KMS-11 (cell line): ENCODE measurements at regions not wholly inside any gene's neighbourhood (a gene's known extent, or its start where the extent isn't known, plus 50 kb on each side); places are given as distances from the start of the nearest gene placed in this dataset.

Experiments
- H2AFZ ChIP-seq: fragments of 200-600 bp; sonication (generic); 2 replicates; pipeline ENCODE4 v1.6.1; 2016; ENCODE audit warnings: antibody characterized with exemption, mixed run types, low read depth
- H3K27ac ChIP-seq: fragments of 200-600 bp; sonication (generic); 2 replicates; pipeline ENCODE4 v1.6.1; 2016; ENCODE audit warnings: mild to moderate bottlenecking, mixed run types
- H3K27me3 ChIP-seq: fragments of 200-600 bp; sonication (generic); 2 replicates; pipeline ENCODE4 v1.6.1; 2017; ENCODE audit warnings: mild to moderate bottlenecking, low read depth, mixed run types, moderate library complexity; ENCODE audit not compliant: insufficient read depth
- H3K36me3 ChIP-seq: fragments of 200-600 bp; sonication (generic); 2 replicates; pipeline ENCODE4 v1.6.1; 2017; ENCODE audit warnings: mild to moderate bottlenecking, mixed run types; ENCODE audit not compliant: insufficient read depth
- H3K4me1 ChIP-seq: fragments of 200-600 bp; sonication (generic); 2 replicates; pipeline ENCODE4 v1.6.1; 2016; ENCODE audit warnings: mild to moderate bottlenecking, low read depth, mixed run types; ENCODE audit not compliant: poor library complexity, severe bottlenecking
- H3K4me2 ChIP-seq: fragments of 200-600 bp; sonication (generic); 2 replicates; pipeline ENCODE4 v1.7.0; 2016; ENCODE audit warnings: mild to moderate bottlenecking, mixed run types
- H3K4me3 ChIP-seq: fragments of 200-600 bp; sonication (generic); IDR thresholded peaks from 2 replicates; pipeline ENCODE4 v1.6.1; 2017; ENCODE audit warnings: low read depth, low read length, mixed read lengths; ENCODE audit not compliant: insufficient read depth
- H3K79me2 ChIP-seq: fragments of 200-600 bp; sonication (generic); 2 replicates; pipeline ENCODE4 v1.6.1; 2016; ENCODE audit warnings: low read depth, mixed run types; ENCODE audit not compliant: insufficient read depth
- H3K9ac ChIP-seq: fragments of 200-600 bp; sonication (generic); 2 replicates; pipeline ENCODE4 v1.6.1; 2016; ENCODE audit warnings: mild to moderate bottlenecking, mixed run types
- H4K20me1 ChIP-seq: fragments of 200-600 bp; sonication (generic); 2 replicates; pipeline ENCODE4 v1.6.1; 2016; ENCODE audit warnings: mild to moderate bottlenecking, mixed run types; ENCODE audit not compliant: insufficient read depth
- TF ChIP-seq, protein P1 (sequence below): fragments of 200-600 bp; sonication (generic); conservative IDR thresholded peaks from 2 replicates; pipeline ENCODE4 v1.6.1; 2017; ENCODE audit warnings: low read depth, mild to moderate bottlenecking, antibody characterized with exemption, low read length, moderate library complexity, mixed read lengths

- Histone ChIP-seq H3K4me1 (no peaks in the 10 kb centered on the region), H3K27me3 (no peaks in the 10 kb centered on the region), H3K79me2 (no peaks in the 10 kb centered on the region), H3K36me3 (no peaks in the 10 kb centered on the region), H3K9ac (no peak overlapping the region), H3K4me3 (no peak overlapping the region), H3K4me2 (no peak overlapping the region), H4K20me1 (no peaks in the 10 kb centered on the region), H3K27ac (no peak overlapping the region), H2AFZ (no peak overlapping the region)
- TF ChIP-seq, protein P1, sequence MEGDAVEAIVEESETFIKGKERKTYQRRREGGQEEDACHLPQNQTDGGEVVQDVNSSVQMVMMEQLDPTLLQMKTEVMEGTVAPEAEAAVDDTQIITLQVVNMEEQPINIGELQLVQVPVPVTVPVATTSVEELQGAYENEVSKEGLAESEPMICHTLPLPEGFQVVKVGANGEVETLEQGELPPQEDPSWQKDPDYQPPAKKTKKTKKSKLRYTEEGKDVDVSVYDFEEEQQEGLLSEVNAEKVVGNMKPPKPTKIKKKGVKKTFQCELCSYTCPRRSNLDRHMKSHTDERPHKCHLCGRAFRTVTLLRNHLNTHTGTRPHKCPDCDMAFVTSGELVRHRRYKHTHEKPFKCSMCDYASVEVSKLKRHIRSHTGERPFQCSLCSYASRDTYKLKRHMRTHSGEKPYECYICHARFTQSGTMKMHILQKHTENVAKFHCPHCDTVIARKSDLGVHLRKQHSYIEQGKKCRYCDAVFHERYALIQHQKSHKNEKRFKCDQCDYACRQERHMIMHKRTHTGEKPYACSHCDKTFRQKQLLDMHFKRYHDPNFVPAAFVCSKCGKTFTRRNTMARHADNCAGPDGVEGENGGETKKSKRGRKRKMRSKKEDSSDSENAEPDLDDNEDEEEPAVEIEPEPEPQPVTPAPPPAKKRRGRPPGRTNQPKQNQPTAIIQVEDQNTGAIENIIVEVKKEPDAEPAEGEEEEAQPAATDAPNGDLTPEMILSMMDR, result no peak
These were observed 426.4 kb upstream of the LUZP2 start for GRCh38 chr11:24070435-24070834.

DNA sequence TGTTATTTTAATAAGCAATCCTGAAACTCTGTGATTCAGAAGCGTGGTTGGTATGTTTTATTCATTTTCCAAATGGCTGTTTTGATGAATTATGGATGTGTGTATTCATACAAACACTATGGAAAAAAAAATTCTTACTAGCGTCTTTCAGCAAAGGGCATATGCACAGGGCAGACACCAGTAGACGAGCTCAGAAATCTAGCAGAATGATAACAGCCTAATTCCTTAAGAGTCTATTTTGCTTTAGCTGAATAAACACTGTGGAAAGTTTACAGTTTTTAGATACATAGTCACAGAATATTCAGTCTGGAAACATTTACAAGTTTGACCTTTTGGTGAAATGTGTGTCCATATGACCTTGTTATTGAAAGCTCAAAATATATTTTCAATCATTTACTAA, 418.8 kb upstream of the LUZP2 start:
- no peak overlapping the region for H2AFZ ChIP-seq
- no peaks in the 10 kb centered on the region for H3K36me3 ChIP-seq
- no peaks in the 10 kb centered on the region for H4K20me1 ChIP-seq
- no peak overlapping the region for H3K9ac ChIP-seq
- no peaks in the 10 kb centered on the region for H3K4me1 ChIP-seq
- TF ChIP-seq, protein P1, result no peak
- no peak overlapping the region for H3K4me3 ChIP-seq
- no peaks in the 10 kb centered on the region for H3K27me3 ChIP-seq
- H3K27ac ChIP-seq, result no peak overlapping the region
- no peak overlapping the region for H3K4me2 ChIP-seq
- no peaks in the 10 kb centered on the region for H3K79me2 ChIP-seq

GRCh38 chr11:24082241-24082640, 414.6 kb upstream of the LUZP2 start:
- no peaks in the 10 kb centered on the region for H3K79me2 ChIP-seq
- H3K4me1 ChIP-seq, result no peaks in the 10 kb centered on the region
- H3K9ac ChIP-seq, result no peak overlapping the region
- H4K20me1 ChIP-seq, result no peaks in the 10 kb centered on the region
- H3K36me3 ChIP-seq, result no peaks in the 10 kb centered on the region
- TF ChIP-seq, protein P1, result no peak
- no peak overlapping the region for H3K4me2 ChIP-seq
- no peak overlapping the region for H3K27ac ChIP-seq
- no peaks in the 10 kb centered on the region for H3K27me3 ChIP-seq
- H3K4me3 ChIP-seq, result no peak overlapping the region
- H2AFZ ChIP-seq, result no peak overlapping the region

DNA sequence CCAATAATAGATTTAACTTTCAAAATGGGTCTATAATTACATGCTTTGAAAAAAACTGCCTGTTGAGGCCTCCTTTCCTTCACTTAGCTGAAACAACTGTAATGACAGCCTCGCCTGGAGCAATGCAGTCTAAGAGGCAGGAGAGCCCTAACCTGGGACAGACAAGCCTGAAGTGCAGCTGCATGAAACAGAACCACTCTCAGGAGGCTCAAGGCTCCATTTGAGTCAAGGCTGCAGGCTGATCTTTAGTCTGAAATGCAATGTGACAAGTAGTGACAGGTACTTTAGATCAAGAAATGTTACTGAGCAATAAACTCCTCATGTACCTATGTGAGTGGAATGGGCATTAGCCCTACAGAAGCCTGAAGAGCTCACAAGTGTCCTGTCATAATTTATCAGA, 414.0 kb upstream of the LUZP2 start:
- H3K27me3 ChIP-seq, result no peaks in the 10 kb centered on the region
- H3K36me3 ChIP-seq, result no peaks in the 10 kb centered on the region
- no peaks in the 10 kb centered on the region for H3K4me1 ChIP-seq
- H4K20me1 ChIP-seq, result no peaks in the 10 kb centered on the region
- no peak overlapping the region for H3K27ac ChIP-seq
- no peak overlapping the region for H3K4me3 ChIP-seq
- TF ChIP-seq, protein P1, result no peak
- H3K9ac ChIP-seq, result no peak overlapping the region
- H3K79me2 ChIP-seq, result no peaks in the 10 kb centered on the region
- H3K4me2 ChIP-seq, result no peak overlapping the region
- H2AFZ ChIP-seq, result no peak overlapping the region
